ENCODE measurements at regions not wholly inside any gene's neighbourhood (a gene's known extent, or its start where the extent isn't known, plus 50 kb on each side); places are given as distances from the start of the nearest gene placed in this dataset.
A peak's percentile ranks its signal among the peaks of the same experiment; 100 is the strongest.

GRCh38 chr10:128793726-128794655 lies 667.8 kb upstream of the MKI67 start:
- H3K4me3 ChIP-seq (replicated peaks in 1 of 2; ENCODE audit: low read depth in 2 of 2, low read length in 2 of 2) = no peak overlapping the region
- no peak for DNase-seq (ENCODE audit: low read depth in 2 of 2)
- TF ChIP-seq CTCF (IDR thresholded peaks at IDR 0.05; ENCODE audit: low read depth, low read length) = no peak

GRCh38 chr10:128796396-128796912 lies 670.2 kb upstream of the MKI67 start:
- TF ChIP-seq CTCF (IDR thresholded peaks at IDR 0.05; ENCODE audit: low read depth, low read length) = no peak
- DNase-seq (ENCODE audit: low read depth in 2 of 2) = no peak
- H3K4me3 ChIP-seq (replicated peaks in 1 of 2; ENCODE audit: low read depth in 2 of 2, low read length in 2 of 2) = no peak overlapping the region

- no peak overlapping the region for H3K4me3 ChIP-seq (replicated peaks in 1 of 2; ENCODE audit: low read depth in 2 of 2, low read length in 2 of 2)
- TF ChIP-seq CTCF (IDR thresholded peaks at IDR 0.05; ENCODE audit: low read depth, low read length) = no peak
- no peak for DNase-seq (ENCODE audit: low read depth in 2 of 2)
Measured at GRCh38 chr10:128802062-128802461, 665.0 kb upstream of the MGMT start.

DNA sequence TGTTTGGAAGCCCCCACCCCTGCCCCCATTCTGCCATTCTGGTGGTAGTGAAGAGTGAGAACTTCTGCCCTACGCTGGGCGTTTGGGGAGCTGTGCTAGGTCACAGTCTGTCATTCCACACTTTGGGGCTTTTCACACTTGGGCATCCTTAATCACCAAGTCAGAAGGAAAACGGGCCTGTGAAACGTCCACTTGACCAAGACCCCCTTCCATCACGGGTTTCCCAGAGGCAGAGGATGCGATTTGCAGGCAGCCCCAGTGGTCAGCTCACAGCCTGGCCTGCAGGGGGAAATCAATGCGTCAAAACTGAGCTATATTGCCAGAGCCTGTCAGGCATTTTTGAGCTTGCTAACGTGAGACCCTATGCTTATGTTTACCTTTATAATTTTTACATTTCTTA lies 663.3 kb upstream of the MGMT start:
- H3K4me3 ChIP-seq (replicated peaks in 1 of 2; ENCODE audit: low read depth in 2 of 2, low read length in 2 of 2) = no peak overlapping the region
- DNase-seq (ENCODE audit: low read depth in 2 of 2) = no peak
- TF ChIP-seq CTCF (IDR thresholded peaks at IDR 0.05; ENCODE audit: low read depth, low read length) = no peak

DNA sequence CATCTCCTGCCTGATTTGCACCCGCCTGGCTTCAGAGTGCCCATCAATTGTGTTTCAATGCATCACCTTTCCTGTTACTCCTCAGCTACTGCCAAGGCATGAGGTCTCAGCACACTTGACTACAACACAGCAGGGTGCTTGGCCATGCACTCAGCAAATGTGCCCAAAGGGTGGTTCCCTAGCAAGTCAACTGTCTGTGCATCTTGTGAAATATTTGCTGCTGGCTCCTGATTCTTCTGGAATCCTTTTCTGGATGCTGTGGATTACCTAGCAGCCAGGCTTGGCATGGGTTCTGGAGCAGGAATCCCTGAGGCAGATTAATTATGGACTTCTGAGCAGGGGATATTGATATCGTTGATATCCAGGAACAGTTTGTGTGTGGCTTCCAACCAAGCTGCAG lies 662.6 kb upstream of the MGMT start:
- no peak for DNase-seq (ENCODE audit: low read depth in 2 of 2)
- TF ChIP-seq CTCF (IDR thresholded peaks at IDR 0.05; ENCODE audit: low read depth, low read length) = no peak
- no peak overlapping the region for H3K4me3 ChIP-seq (replicated peaks in 1 of 2; ENCODE audit: low read depth in 2 of 2, low read length in 2 of 2)

- DNase-seq (ENCODE audit: low read depth in 2 of 2) = peak in 1 of 2 donors; percentile 10
- no peak overlapping the region for H3K4me3 ChIP-seq (replicated peaks in 1 of 2; ENCODE audit: low read depth in 2 of 2, low read length in 2 of 2)
- TF ChIP-seq CTCF (IDR thresholded peaks at IDR 0.05; ENCODE audit: low read depth, low read length) = no peak
Measured at GRCh38 chr10:128808921-128809440, 658.1 kb upstream of the MGMT start.
